ENCODE measurements at regions not wholly inside any gene's neighbourhood (a gene's known extent, or its start where the extent isn't known, plus 50 kb on each side); places are given as distances from the start of the nearest gene placed in this dataset.

GRCh38 chr5:178808886-178809285, 50.9 kb upstream of the ZNF354B start:
- Mint-ChIP-seq H3K9me3 (no peaks in the 10 kb centered on the region), H3K27me3 (peaks cover 23% of the 10 kb centered on the region), H3K36me3 (no peaks in the 10 kb centered on the region), H3K4me3 (no peak overlapping the region), H3K4me1 (no peaks in the 10 kb centered on the region), H3K27ac (no peak overlapping the region)
- DNase-seq: no peak

- DNase-seq: no peak
- Mint-ChIP-seq H3K36me3 (peaks cover 2% of the 10 kb centered on the region), H3K4me3 (no peak overlapping the region), H3K27ac (no peak overlapping the region), H3K9me3 (peaks cover 7% of the 10 kb centered on the region), H3K4me1 (no peaks in the 10 kb centered on the region), H3K27me3 (peaks cover 14% of the 10 kb centered on the region)
Measured at GRCh38 chr5:178801021-178801420, 58.7 kb upstream of the ZNF354B start.

GRCh38 chr5:178797546-178798440, 62.0 kb upstream of the ZNF354B start:
- no peak overlapping the region for H3K4me3 Mint-ChIP-seq
- no peaks in the 10 kb centered on the region for H3K4me1 Mint-ChIP-seq
- H3K27ac Mint-ChIP-seq: no peak overlapping the region

GRCh38 chr5:178797101-178797521, 62.6 kb upstream of the ZNF354B start:
- DNase-seq: no peak
- Mint-ChIP-seq H3K4me1 (no peaks in the 10 kb centered on the region), H3K4me3 (no peak overlapping the region), H3K27ac (no peak overlapping the region), H3K9me3 (peaks cover 7% of the 10 kb centered on the region), H3K27me3 (peaks cover 8% of the 10 kb centered on the region), H3K36me3 (peaks cover 2% of the 10 kb centered on the region)

More at GRCh38 chr5:178797546-178798440, 62.0 kb upstream of the ZNF354B start:
- peaks cover 8% of the 10 kb centered on the region for H3K27me3 Mint-ChIP-seq
- H3K36me3 Mint-ChIP-seq: peaks cover 2% of the 10 kb centered on the region
- H3K9me3 Mint-ChIP-seq: peaks cover 7% of the 10 kb centered on the region
- no peak for DNase-seq

- H3K9me3 Mint-ChIP-seq: peaks cover 4% of the 10 kb centered on the region
- H3K4me1 Mint-ChIP-seq: no peaks in the 10 kb centered on the region
- H3K36me3 Mint-ChIP-seq: peaks cover 2% of the 10 kb centered on the region
- no peak for DNase-seq
- no peak overlapping the region for H3K4me3 Mint-ChIP-seq
- no peak overlapping the region for H3K27ac Mint-ChIP-seq
- H3K27me3 Mint-ChIP-seq: peaks cover 2% of the 10 kb centered on the region
Measured at GRCh38 chr5:178796165-178796945, 63.4 kb upstream of the ZNF354B start.

GRCh38 chr5:178794433-178794832, 64.0 kb upstream of the ZNF354A start:
- H3K4me3 Mint-ChIP-seq: no peak overlapping the region
- peaks cover 1% of the 10 kb centered on the region for H3K27me3 Mint-ChIP-seq
- DNase-seq: no peak
- H3K9me3 Mint-ChIP-seq: no peaks in the 10 kb centered on the region
- H3K27ac Mint-ChIP-seq: no peak overlapping the region
- no peaks in the 10 kb centered on the region for H3K36me3 Mint-ChIP-seq
- H3K4me1 Mint-ChIP-seq: no peaks in the 10 kb centered on the region

GRCh38 chr5:178793696-178794095, 63.2 kb upstream of the ZNF354A start:
- Mint-ChIP-seq H3K27me3 (peaks cover 5% of the 10 kb centered on the region), H3K36me3 (no peaks in the 10 kb centered on the region), H3K9me3 (no peaks in the 10 kb centered on the region), H3K4me1 (no peaks in the 10 kb centered on the region), H3K27ac (no peak overlapping the region), H3K4me3 (no peak overlapping the region)
- no peak for DNase-seq

GRCh38 chr5:178793151-178793550, 62.7 kb upstream of the ZNF354A start:
- Mint-ChIP-seq H3K4me1 (no peaks in the 10 kb centered on the region), H3K4me3 (no peak overlapping the region), H3K27me3 (peaks cover 5% of the 10 kb centered on the region), H3K9me3 (no peaks in the 10 kb centered on the region), H3K36me3 (no peaks in the 10 kb centered on the region), H3K27ac (no peak overlapping the region)
- DNase-seq: peak; percentile 18

GRCh38 chr5:178791976-178792375, 61.5 kb upstream of the ZNF354A start:
- H3K4me3 Mint-ChIP-seq: no peak overlapping the region
- DNase-seq: no peak
- no peaks in the 10 kb centered on the region for H3K9me3 Mint-ChIP-seq
- H3K4me1 Mint-ChIP-seq: no peaks in the 10 kb centered on the region
- no peak overlapping the region for H3K27ac Mint-ChIP-seq
- no peaks in the 10 kb centered on the region for H3K36me3 Mint-ChIP-seq
- peaks cover 5% of the 10 kb centered on the region for H3K27me3 Mint-ChIP-seq

- H3K4me3 Mint-ChIP-seq: no peak overlapping the region
- H3K27ac Mint-ChIP-seq: no peak overlapping the region
- no peak for DNase-seq
- no peaks in the 10 kb centered on the region for H3K9me3 Mint-ChIP-seq
- no peaks in the 10 kb centered on the region for H3K36me3 Mint-ChIP-seq
- peaks cover 5% of the 10 kb centered on the region for H3K27me3 Mint-ChIP-seq
- H3K4me1 Mint-ChIP-seq: no peaks in the 10 kb centered on the region
Measured at GRCh38 chr5:178790371-178790770, 59.9 kb upstream of the ZNF354A start.

- no peak for DNase-seq
- no peak overlapping the region for H3K4me3 Mint-ChIP-seq
- no peaks in the 10 kb centered on the region for H3K36me3 Mint-ChIP-seq
- no peaks in the 10 kb centered on the region for H3K9me3 Mint-ChIP-seq
- peaks cover 5% of the 10 kb centered on the region for H3K27me3 Mint-ChIP-seq
- H3K27ac Mint-ChIP-seq: no peak overlapping the region
- H3K4me1 Mint-ChIP-seq: no peaks in the 10 kb centered on the region
Measured at GRCh38 chr5:178788381-178789085, 58.1 kb upstream of the ZNF354A start.

GRCh38 chr5:178787889-178788288, 57.4 kb upstream of the ZNF354A start:
- Mint-ChIP-seq H3K36me3 (no peaks in the 10 kb centered on the region), H3K27me3 (peaks cover 5% of the 10 kb centered on the region), H3K9me3 (no peaks in the 10 kb centered on the region), H3K27ac (no peak overlapping the region), H3K4me1 (no peaks in the 10 kb centered on the region), H3K4me3 (no peak overlapping the region)
- DNase-seq: no peak

GRCh38 chr5:178786859-178787499, 56.5 kb upstream of the ZNF354A start:
- Mint-ChIP-seq H3K27me3 (peaks cover 5% of the 10 kb centered on the region), H3K36me3 (no peaks in the 10 kb centered on the region), H3K4me1 (no peaks in the 10 kb centered on the region), H3K27ac (no peak overlapping the region), H3K9me3 (no peaks in the 10 kb centered on the region), H3K4me3 (no peak overlapping the region)
- DNase-seq: no peak

- no peak overlapping the region for H3K4me3 Mint-ChIP-seq
- H3K27ac Mint-ChIP-seq: no peak overlapping the region
- H3K4me1 Mint-ChIP-seq: no peaks in the 10 kb centered on the region
- H3K36me3 Mint-ChIP-seq: no peaks in the 10 kb centered on the region
- H3K9me3 Mint-ChIP-seq: no peaks in the 10 kb centered on the region
- no peak for DNase-seq
- peaks cover 6% of the 10 kb centered on the region for H3K27me3 Mint-ChIP-seq
Measured at GRCh38 chr5:178786417-178786816, 56.0 kb upstream of the ZNF354A start.

GRCh38 chr5:178785999-178786398, 55.5 kb upstream of the ZNF354A start:
- Mint-ChIP-seq H3K36me3 (no peaks in the 10 kb centered on the region), H3K27ac (no peak overlapping the region), H3K4me1 (no peaks in the 10 kb centered on the region), H3K9me3 (no peaks in the 10 kb centered on the region), H3K27me3 (peaks cover 8% of the 10 kb centered on the region), H3K4me3 (no peak overlapping the region)
- DNase-seq: no peak
